Neural cell (in vitro differentiated cells): ENCODE measurements at regions not wholly inside any gene's neighbourhood (a gene's known extent, or its start where the extent isn't known, plus 50 kb on each side); places are given as distances from the start of the nearest gene placed in this dataset.

Source experiments
- H2AFZ ChIP-seq: fragments of 200-600, 300-800 bp; sonication (generic), shearing (Covaris generic); 2 replicates; pipeline ENCODE4 v1.6.0; 2014; ENCODE audit warnings: low read depth, mild to moderate bottlenecking, antibody characterized with exemption, low read length, moderate library complexity
- H3F3A ChIP-seq: fragments of 200-600 bp; shearing (Covaris generic); 2 replicates; pipeline ENCODE4 v1.6.1; 2016; ENCODE audit warnings: mild to moderate bottlenecking, moderate library complexity, mixed read lengths, antibody characterized with exemption, low read length; ENCODE audit not compliant: insufficient read depth, poor library complexity, severe bottlenecking
- H3K27ac ChIP-seq: fragments of 200-600, 300-800 bp; sonication (generic), shearing (Covaris generic); 2 replicates; pipeline ENCODE4 v1.5.1; 2014; ENCODE audit warnings: mild to moderate bottlenecking, low read length, moderate library complexity
- H3K27me3 ChIP-seq: fragments of 300-800, 200-600 bp; sonication (generic), shearing (Covaris generic); 2 replicates; pipeline ENCODE4 v1.6.0; 2014; ENCODE audit warnings: mild to moderate bottlenecking, low read depth, low read length, moderate library complexity; ENCODE audit not compliant: insufficient read depth
- H3K36me3 ChIP-seq: fragments of 300-800, 200-600 bp; sonication (generic), shearing (Covaris generic); 2 replicates; pipeline ENCODE4 v1.5.1; 2014; ENCODE audit warnings: mild to moderate bottlenecking, antibody characterized with exemption, low read length, moderate library complexity; ENCODE audit not compliant: insufficient read depth
- H3K4me2 ChIP-seq: fragments of 300-800, 200-600 bp; sonication (generic), shearing (Covaris generic); 2 replicates; pipeline ENCODE4 v1.6.0; 2014; ENCODE audit warnings: mild to moderate bottlenecking, low read length
- H3K4me3 ChIP-seq: fragments of 300-800, 200-600 bp; sonication (generic), shearing (Covaris generic); 2 replicates; pipeline ENCODE4 v1.5.1; 2014; ENCODE audit warnings: mild to moderate bottlenecking, low read length, moderate library complexity
- H3K79me2 ChIP-seq: fragments of 200-600 bp; shearing (Covaris generic); replicated peaks from 2 replicates; pipeline ENCODE4 v1.6.0; 2014; ENCODE audit warnings: mild to moderate bottlenecking, low read length, moderate library complexity; ENCODE audit not compliant: insufficient read depth
- H3K9ac ChIP-seq: fragments of 300-800, 200-600 bp; sonication (generic), shearing (Covaris generic); 2 replicates; pipeline ENCODE4 v1.6.1; 2016; ENCODE audit warnings: mild to moderate bottlenecking, low read length, mixed read lengths
- H3K9me2 ChIP-seq: fragments of 200-600 bp; shearing (Covaris generic); 2 replicates; pipeline ENCODE4 v1.6.1; 2016; ENCODE audit warnings: mild to moderate bottlenecking, low read length, mixed read lengths; ENCODE audit not compliant: insufficient read depth
- H3K9me3 ChIP-seq: fragments of 200-600, 300-800 bp; sonication (generic), shearing (Covaris generic); 2 replicates; pipeline ENCODE4 v1.6.1; 2016; ENCODE audit warnings: mild to moderate bottlenecking, mixed run types, low read length, moderate library complexity, mixed read lengths
- H4K20me1 ChIP-seq: fragments of 200-600 bp; shearing (Covaris generic); 2 replicates; pipeline ENCODE4 v1.6.1; 2016; ENCODE audit warnings: mild to moderate bottlenecking, mixed run types; ENCODE audit not compliant: insufficient read depth
- EP300 ChIP-seq: fragments of 450-650 bp; conservative IDR thresholded peaks from 2 replicates; pipeline ENCODE4 v1.6.1; 2014; ENCODE audit warnings: antibody characterized with exemption, mild to moderate bottlenecking, moderate library complexity; ENCODE audit not compliant: poor library complexity, severe bottlenecking
- EZH2 ChIP-seq: fragments of 200-600, 300-800 bp; shearing (Covaris generic), sonication (generic); IDR thresholded peaks from 2 replicates; pipeline ENCODE4 v1.6.1; 2014; ENCODE audit warnings: antibody characterized with exemption, low read length, borderline replicate concordance, mild to moderate bottlenecking; ENCODE audit not compliant: insufficient read depth, poor library complexity, severe bottlenecking
- MXI1 ChIP-seq: fragments of 450-650 bp; conservative IDR thresholded peaks from 2 replicates; pipeline ENCODE4 v1.6.1; 2014; ENCODE audit warnings: antibody characterized with exemption, mild to moderate bottlenecking; ENCODE audit not compliant: poor library complexity, severe bottlenecking
- TAF1 ChIP-seq: IDR thresholded peaks from 2 replicates; pipeline ENCODE4 v1.6.1; 2012; ENCODE audit warnings: low read depth
- TF ChIP-seq, protein P1 (sequence below): IDR thresholded peaks from 2 replicates; pipeline ENCODE4 v1.6.1; 2012; ENCODE audit warnings: borderline replicate concordance
- TF ChIP-seq, protein P2 (sequence below): fragments of 450-650 bp; IDR thresholded peaks from 2 replicates; pipeline ENCODE4 v1.5.1; 2014; ENCODE audit warnings: antibody characterized with exemption, mild to moderate bottlenecking, moderate library complexity; ENCODE audit not compliant: poor library complexity, severe bottlenecking

DNA sequence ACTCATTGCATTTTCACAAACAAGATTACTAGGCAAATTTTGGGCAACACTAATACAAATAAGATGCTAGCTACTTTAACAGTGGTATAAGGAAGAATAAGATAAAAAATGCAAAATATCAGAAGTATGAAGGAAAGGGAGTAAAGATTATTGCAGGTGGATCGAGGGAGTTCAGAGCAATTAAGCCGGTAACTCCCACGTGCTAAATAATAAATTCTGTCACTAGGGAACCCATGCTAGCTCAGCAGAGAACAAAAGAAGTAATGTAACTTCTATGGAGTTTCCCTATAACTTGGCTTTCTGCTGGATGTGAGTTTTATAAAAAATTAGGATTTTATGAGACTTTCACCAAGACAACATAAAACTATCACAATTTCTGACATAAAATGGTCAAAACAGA, 470.5 kb upstream of the RGS18 start:
- Histone ChIP-seq H3F3A (no peaks in the 10 kb centered on the region), H3K79me2 (no peaks in the 10 kb centered on the region), H2AFZ (no peak overlapping the region), H3K9me2 (no peaks in the 10 kb centered on the region), H3K4me3 (no peak overlapping the region), H3K9ac (no peak overlapping the region), H3K36me3 (no peaks in the 10 kb centered on the region), H3K9me3 (no peaks in the 10 kb centered on the region), H3K4me2 (no peak overlapping the region), H4K20me1 (no peaks in the 10 kb centered on the region), H3K27ac (no peak overlapping the region), H3K27me3 (no peaks in the 10 kb centered on the region)
- TF ChIP-seq, protein P1, sequence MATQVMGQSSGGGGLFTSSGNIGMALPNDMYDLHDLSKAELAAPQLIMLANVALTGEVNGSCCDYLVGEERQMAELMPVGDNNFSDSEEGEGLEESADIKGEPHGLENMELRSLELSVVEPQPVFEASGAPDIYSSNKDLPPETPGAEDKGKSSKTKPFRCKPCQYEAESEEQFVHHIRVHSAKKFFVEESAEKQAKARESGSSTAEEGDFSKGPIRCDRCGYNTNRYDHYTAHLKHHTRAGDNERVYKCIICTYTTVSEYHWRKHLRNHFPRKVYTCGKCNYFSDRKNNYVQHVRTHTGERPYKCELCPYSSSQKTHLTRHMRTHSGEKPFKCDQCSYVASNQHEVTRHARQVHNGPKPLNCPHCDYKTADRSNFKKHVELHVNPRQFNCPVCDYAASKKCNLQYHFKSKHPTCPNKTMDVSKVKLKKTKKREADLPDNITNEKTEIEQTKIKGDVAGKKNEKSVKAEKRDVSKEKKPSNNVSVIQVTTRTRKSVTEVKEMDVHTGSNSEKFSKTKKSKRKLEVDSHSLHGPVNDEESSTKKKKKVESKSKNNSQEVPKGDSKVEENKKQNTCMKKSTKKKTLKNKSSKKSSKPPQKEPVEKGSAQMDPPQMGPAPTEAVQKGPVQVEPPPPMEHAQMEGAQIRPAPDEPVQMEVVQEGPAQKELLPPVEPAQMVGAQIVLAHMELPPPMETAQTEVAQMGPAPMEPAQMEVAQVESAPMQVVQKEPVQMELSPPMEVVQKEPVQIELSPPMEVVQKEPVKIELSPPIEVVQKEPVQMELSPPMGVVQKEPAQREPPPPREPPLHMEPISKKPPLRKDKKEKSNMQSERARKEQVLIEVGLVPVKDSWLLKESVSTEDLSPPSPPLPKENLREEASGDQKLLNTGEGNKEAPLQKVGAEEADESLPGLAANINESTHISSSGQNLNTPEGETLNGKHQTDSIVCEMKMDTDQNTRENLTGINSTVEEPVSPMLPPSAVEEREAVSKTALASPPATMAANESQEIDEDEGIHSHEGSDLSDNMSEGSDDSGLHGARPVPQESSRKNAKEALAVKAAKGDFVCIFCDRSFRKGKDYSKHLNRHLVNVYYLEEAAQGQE: no peak
- TF ChIP-seq TAF1 (no peak), EZH2 (no peak)

DNA sequence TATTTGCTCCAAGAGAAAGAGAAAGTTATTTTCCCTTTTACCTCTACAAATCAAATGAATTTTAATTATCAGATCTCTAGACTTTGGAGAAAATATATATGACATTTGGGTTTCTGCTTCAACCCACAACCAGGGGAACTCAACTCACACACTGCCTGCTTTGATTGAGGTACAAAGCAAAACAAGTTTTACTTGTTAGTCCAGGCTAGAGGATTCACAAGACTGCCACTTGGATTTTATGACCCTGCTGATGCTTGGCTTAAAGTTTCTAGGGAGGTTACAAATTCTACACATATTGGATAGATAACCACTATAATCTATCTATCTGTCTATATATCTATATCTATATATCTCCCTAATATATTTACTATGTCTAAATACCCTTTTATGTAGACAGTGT, 467.3 kb upstream of the RGS18 start:
- H3F3A ChIP-seq: no peaks in the 10 kb centered on the region
- H3K9me3 ChIP-seq: no peaks in the 10 kb centered on the region
- no peaks in the 10 kb centered on the region for H3K9me2 ChIP-seq
- no peaks in the 10 kb centered on the region for H3K79me2 ChIP-seq
- no peaks in the 10 kb centered on the region for H3K36me3 ChIP-seq
- TF ChIP-seq EP300 (no peak), MXI1 (no peak)
- H3K4me2 ChIP-seq: no peak overlapping the region
- no peaks in the 10 kb centered on the region for H3K27me3 ChIP-seq
- no peaks in the 10 kb centered on the region for H4K20me1 ChIP-seq
- no peak overlapping the region for H3K27ac ChIP-seq
- no peak overlapping the region for H3K9ac ChIP-seq
- no peak overlapping the region for H3K4me3 ChIP-seq
- no peak overlapping the region for H2AFZ ChIP-seq

DNA sequence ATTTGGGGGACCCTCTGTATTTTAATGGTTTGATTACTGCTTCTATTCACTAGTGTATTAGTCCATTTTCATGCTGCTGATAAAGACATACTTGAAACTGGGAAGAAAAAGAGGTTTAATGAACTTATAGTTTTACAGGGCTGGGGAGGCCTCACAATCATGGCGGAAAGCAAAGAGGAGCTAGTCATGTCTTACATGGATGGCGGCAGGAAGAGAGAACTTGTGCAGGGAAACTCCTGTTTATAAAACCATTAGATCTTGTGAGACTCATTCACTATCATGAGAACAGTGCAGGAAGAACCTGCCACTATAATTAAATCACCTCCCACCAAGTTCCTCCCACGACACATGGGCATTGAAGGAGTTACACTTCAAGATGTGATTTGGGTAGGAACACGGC, 464.5 kb upstream of the RGS18 start:
- H3K4me3 ChIP-seq: no peak overlapping the region
- H3K9me3 ChIP-seq: no peaks in the 10 kb centered on the region
- no peaks in the 10 kb centered on the region for H3K79me2 ChIP-seq
- H3K9ac ChIP-seq: no peak overlapping the region
- no peaks in the 10 kb centered on the region for H3K36me3 ChIP-seq
- H2AFZ ChIP-seq: no peak overlapping the region
- H3K4me2 ChIP-seq: no peak overlapping the region
- H3K27ac ChIP-seq: no peak overlapping the region
- TF ChIP-seq, protein P2, sequence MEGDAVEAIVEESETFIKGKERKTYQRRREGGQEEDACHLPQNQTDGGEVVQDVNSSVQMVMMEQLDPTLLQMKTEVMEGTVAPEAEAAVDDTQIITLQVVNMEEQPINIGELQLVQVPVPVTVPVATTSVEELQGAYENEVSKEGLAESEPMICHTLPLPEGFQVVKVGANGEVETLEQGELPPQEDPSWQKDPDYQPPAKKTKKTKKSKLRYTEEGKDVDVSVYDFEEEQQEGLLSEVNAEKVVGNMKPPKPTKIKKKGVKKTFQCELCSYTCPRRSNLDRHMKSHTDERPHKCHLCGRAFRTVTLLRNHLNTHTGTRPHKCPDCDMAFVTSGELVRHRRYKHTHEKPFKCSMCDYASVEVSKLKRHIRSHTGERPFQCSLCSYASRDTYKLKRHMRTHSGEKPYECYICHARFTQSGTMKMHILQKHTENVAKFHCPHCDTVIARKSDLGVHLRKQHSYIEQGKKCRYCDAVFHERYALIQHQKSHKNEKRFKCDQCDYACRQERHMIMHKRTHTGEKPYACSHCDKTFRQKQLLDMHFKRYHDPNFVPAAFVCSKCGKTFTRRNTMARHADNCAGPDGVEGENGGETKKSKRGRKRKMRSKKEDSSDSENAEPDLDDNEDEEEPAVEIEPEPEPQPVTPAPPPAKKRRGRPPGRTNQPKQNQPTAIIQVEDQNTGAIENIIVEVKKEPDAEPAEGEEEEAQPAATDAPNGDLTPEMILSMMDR: no peak
- TF ChIP-seq EZH2 (no peak), TAF1 (no peak)
- TF ChIP-seq, protein P1: no peak
- no peaks in the 10 kb centered on the region for H4K20me1 ChIP-seq
- H3K27me3 ChIP-seq: no peaks in the 10 kb centered on the region
- no peaks in the 10 kb centered on the region for H3K9me2 ChIP-seq
- no peaks in the 10 kb centered on the region for H3F3A ChIP-seq
